DOHH2 (cell line): ENCODE measurements at regions not wholly inside any gene's neighbourhood (a gene's known extent, or its start where the extent isn't known, plus 50 kb on each side); places are given as distances from the start of the nearest gene placed in this dataset.

Experiments
- H3F3A ChIP-seq: fragments of 200-600 bp; sonication (generic), shearing (Covaris generic); 2 replicates; pipeline ENCODE4 v1.6.0; 2016; ENCODE audit warnings: antibody characterized with exemption, mild to moderate bottlenecking; ENCODE audit not compliant: control insufficient read depth, insufficient read depth
- H3K27ac ChIP-seq: fragments of 200-600 bp; sonication (generic); 2 replicates; pipeline ENCODE4 v1.5.1; 2014; ENCODE audit warnings: low read depth, mild to moderate bottlenecking, low read length, moderate library complexity
- H3K27me3 ChIP-seq: fragments of 200-600 bp; sonication (generic); 2 replicates; pipeline ENCODE4 v1.6.1; 2014; ENCODE audit warnings: mild to moderate bottlenecking, low read length, mixed read lengths; ENCODE audit not compliant: control insufficient read depth
- H3K36me3 ChIP-seq: fragments of 200-600 bp; sonication (generic); 2 replicates; pipeline ENCODE4 v1.6.1; 2014; ENCODE audit warnings: mild to moderate bottlenecking, low read length, moderate library complexity, mixed read lengths; ENCODE audit not compliant: control insufficient read depth
- H3K4me1 ChIP-seq: fragments of 200-600 bp; sonication (generic); 2 replicates; pipeline ENCODE4 v1.6.1; 2014; ENCODE audit warnings: mild to moderate bottlenecking, low read length, mixed read lengths; ENCODE audit not compliant: control insufficient read depth
- H3K4me2 ChIP-seq: fragments of 200-600 bp; sonication (generic); 2 replicates; pipeline ENCODE4 v1.6.0; 2014; ENCODE audit warnings: mild to moderate bottlenecking, low read length, moderate library complexity
- H3K4me3 ChIP-seq: fragments of 200-600 bp; sonication (generic); 2 replicates; pipeline ENCODE4 v1.5.1; 2014; ENCODE audit warnings: mild to moderate bottlenecking, low read length, mixed read lengths
- H3K79me2 ChIP-seq: fragments of 200-600 bp; sonication (generic); 2 replicates; pipeline ENCODE4 v1.6.1; 2014; ENCODE audit warnings: mild to moderate bottlenecking, low read length, mixed read lengths; ENCODE audit not compliant: control insufficient read depth
- H3K9me2 ChIP-seq: fragments of 200-600 bp; sonication (generic); replicated peaks from 2 replicates; pipeline ENCODE4 v1.6.1; 2014; ENCODE audit warnings: mild to moderate bottlenecking, low read length, mixed read lengths; ENCODE audit not compliant: control insufficient read depth
- H3K9me3 ChIP-seq: fragments of 200-600 bp; sonication (generic); 2 replicates; pipeline ENCODE4 v1.6.1; 2014; ENCODE audit warnings: antibody characterized with exemption, low read length, mixed read lengths; ENCODE audit not compliant: control insufficient read depth, insufficient read depth
- H4K20me1 ChIP-seq: fragments of 200-600 bp; sonication (generic); 2 replicates; pipeline ENCODE4 v1.6.0; 2014; ENCODE audit warnings: low read depth, mild to moderate bottlenecking, antibody characterized with exemption, low read length, moderate library complexity; ENCODE audit not compliant: control insufficient read depth, insufficient read depth
- EZH2phosphoT487 ChIP-seq: fragments of 200-600 bp; sonication (generic); IDR thresholded peaks from 2 replicates; pipeline ENCODE4 v1.6.1; 2017; ENCODE audit warnings: borderline replicate concordance, mild to moderate bottlenecking, antibody characterized with exemption, low read length, moderate library complexity, mixed read lengths
- TF ChIP-seq, protein P1 (sequence below): fragments of 200-600 bp; sonication (generic); IDR thresholded peaks from one replicate; pipeline ENCODE4 v1.5.1; 2014; ENCODE audit warnings: antibody characterized with exemption, mild to moderate bottlenecking, low read depth, low read length; ENCODE audit not compliant: poor library complexity, severe bottlenecking

- peaks cover 12% of the 10 kb centered on the region; the same call in 1 of the 2 replicates for H4K20me1 ChIP-seq
- H3K9me2 ChIP-seq, result no peaks in the 10 kb centered on the region
- no peaks in the 10 kb centered on the region for H3K27me3 ChIP-seq
- peaks cover 50% of the 10 kb centered on the region for H3K36me3 ChIP-seq
- TF ChIP-seq, protein P1, sequence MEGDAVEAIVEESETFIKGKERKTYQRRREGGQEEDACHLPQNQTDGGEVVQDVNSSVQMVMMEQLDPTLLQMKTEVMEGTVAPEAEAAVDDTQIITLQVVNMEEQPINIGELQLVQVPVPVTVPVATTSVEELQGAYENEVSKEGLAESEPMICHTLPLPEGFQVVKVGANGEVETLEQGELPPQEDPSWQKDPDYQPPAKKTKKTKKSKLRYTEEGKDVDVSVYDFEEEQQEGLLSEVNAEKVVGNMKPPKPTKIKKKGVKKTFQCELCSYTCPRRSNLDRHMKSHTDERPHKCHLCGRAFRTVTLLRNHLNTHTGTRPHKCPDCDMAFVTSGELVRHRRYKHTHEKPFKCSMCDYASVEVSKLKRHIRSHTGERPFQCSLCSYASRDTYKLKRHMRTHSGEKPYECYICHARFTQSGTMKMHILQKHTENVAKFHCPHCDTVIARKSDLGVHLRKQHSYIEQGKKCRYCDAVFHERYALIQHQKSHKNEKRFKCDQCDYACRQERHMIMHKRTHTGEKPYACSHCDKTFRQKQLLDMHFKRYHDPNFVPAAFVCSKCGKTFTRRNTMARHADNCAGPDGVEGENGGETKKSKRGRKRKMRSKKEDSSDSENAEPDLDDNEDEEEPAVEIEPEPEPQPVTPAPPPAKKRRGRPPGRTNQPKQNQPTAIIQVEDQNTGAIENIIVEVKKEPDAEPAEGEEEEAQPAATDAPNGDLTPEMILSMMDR, result no peak
- TF ChIP-seq EZH2phosphoT487, result no peak
- H3K4me1 ChIP-seq, result peaks cover 25% of the 10 kb centered on the region
- peaks cover 60% of the 10 kb centered on the region for H3K79me2 ChIP-seq
- peak overlapping the region; percentile 60; the same call in 1 of the 2 replicates for H3K4me2 ChIP-seq
- H3K27ac ChIP-seq, result no peak overlapping the region
- no peaks in the 10 kb centered on the region for H3F3A ChIP-seq
- no peak overlapping the region for H3K4me3 ChIP-seq
- no peaks in the 10 kb centered on the region for H3K9me3 ChIP-seq
Observed at GRCh38 chr16:31715915-31716314, 157.7 kb upstream of the ZNF267 start.

DNA sequence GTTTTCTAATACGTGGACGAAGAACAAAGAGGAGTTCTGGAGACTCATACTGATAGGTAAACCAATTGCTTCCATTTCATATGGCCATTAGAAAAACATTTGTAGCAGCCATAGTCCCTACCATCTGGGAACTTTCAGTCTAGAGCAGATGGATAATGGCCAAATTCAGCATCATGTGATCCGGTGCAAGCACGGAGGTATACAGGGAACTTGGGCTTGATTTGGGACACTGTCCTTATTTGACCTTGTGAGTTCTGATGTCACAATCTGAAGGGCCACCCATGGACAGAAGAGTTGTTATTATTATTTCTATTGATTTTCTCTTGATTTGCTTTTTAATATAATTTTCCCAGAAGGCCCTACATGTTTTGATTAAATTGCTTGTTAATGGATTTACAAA lies 154.6 kb upstream of the ZNF267 start:
- no peak overlapping the region for H3K4me2 ChIP-seq
- peaks cover 57% of the 10 kb centered on the region for H3K79me2 ChIP-seq
- no peaks in the 10 kb centered on the region for H3K27me3 ChIP-seq
- H3K9me2 ChIP-seq, result no peaks in the 10 kb centered on the region
- peaks cover 50% of the 10 kb centered on the region for H3K36me3 ChIP-seq
- H3K4me3 ChIP-seq, result no peak overlapping the region
- H3K4me1 ChIP-seq, result peaks cover 19% of the 10 kb centered on the region
- peaks cover 12% of the 10 kb centered on the region; the same call in 1 of the 2 replicates for H4K20me1 ChIP-seq
- no peak overlapping the region for H3K27ac ChIP-seq
- H3K9me3 ChIP-seq, result no peaks in the 10 kb centered on the region
- TF ChIP-seq, protein P1, result no peak
- TF ChIP-seq EZH2phosphoT487, result no peak
- H3F3A ChIP-seq, result no peaks in the 10 kb centered on the region

- Histone ChIP-seq H3K4me3 (no peak overlapping the region), H3K79me2 (peaks cover 7% of the 10 kb centered on the region), H4K20me1 (no peaks in the 10 kb centered on the region), H3K27ac (no peak overlapping the region), H3K9me2 (no peaks in the 10 kb centered on the region), H3K36me3 (peaks cover 29% of the 10 kb centered on the region), H3K4me1 (no peaks in the 10 kb centered on the region), H3K4me2 (no peak overlapping the region), H3K27me3 (no peaks in the 10 kb centered on the region), H3K9me3 (peaks cover 12% of the 10 kb centered on the region), H3F3A (no peaks in the 10 kb centered on the region)
- TF ChIP-seq, protein P1, result no peak
- no peak for TF ChIP-seq EZH2phosphoT487
Observed at GRCh38 chr16:31727553-31727952, 146.1 kb upstream of the ZNF267 start.
